ACC112 (cell line): ENCODE measurements at regions not wholly inside any gene's neighbourhood (a gene's known extent, or its start where the extent isn't known, plus 50 kb on each side); places are given as distances from the start of the nearest gene placed in this dataset.
"Not testable (repeated sequence)": the region's sequence is repeated elsewhere in the genome, so short reads cannot be mapped to it uniquely, and the experiment has no call there.

Source experiments
- H2AFZ ChIP-seq: fragments of 200-600 bp; sonication (generic); one replicate; pipeline ENCODE4 v1.6.0; 2017; ENCODE audit warnings: antibody characterized with exemption, low read length; ENCODE audit not compliant: unreplicated experiment
- H3K27ac ChIP-seq: fragments of 200-600 bp; sonication (generic); 2 replicates; pipeline ENCODE4 v1.5.1; 2014; ENCODE audit warnings: low read depth, mild to moderate bottlenecking, antibody characterized with exemption, low read length, moderate library complexity
- H3K27me3 ChIP-seq: fragments of 200-600 bp; sonication (generic); 2 replicates; pipeline ENCODE4 v1.6.1; 2014; ENCODE audit warnings: mild to moderate bottlenecking, antibody characterized with exemption, low read length, moderate library complexity, mixed read lengths; ENCODE audit not compliant: insufficient read depth
- H3K36me3 ChIP-seq: fragments of 200-600 bp; sonication (generic); 2 replicates; pipeline ENCODE4 v1.6.1; 2016; ENCODE audit warnings: mild to moderate bottlenecking, antibody characterized with exemption, low read length, moderate library complexity, mixed read lengths; ENCODE audit not compliant: insufficient read depth
- H3K4me1 ChIP-seq: fragments of 200-600 bp; sonication (generic); one replicate; pipeline ENCODE4 v1.6.1; 2016; ENCODE audit warnings: low read length, mixed read lengths; ENCODE audit not compliant: insufficient read depth, unreplicated experiment, control insufficient read depth
- H3K4me3 ChIP-seq: fragments of 200-600 bp; sonication (generic); 2 replicates; pipeline ENCODE4 v1.5.1; 2014; ENCODE audit warnings: mild to moderate bottlenecking, low read depth, low read length
- H3K79me2 ChIP-seq: fragments of 200-600 bp; sonication (generic); one replicate; pipeline ENCODE4 v1.6.0; 2016; ENCODE audit warnings: low read length; ENCODE audit not compliant: control insufficient read depth, unreplicated experiment, insufficient read depth

DNA sequence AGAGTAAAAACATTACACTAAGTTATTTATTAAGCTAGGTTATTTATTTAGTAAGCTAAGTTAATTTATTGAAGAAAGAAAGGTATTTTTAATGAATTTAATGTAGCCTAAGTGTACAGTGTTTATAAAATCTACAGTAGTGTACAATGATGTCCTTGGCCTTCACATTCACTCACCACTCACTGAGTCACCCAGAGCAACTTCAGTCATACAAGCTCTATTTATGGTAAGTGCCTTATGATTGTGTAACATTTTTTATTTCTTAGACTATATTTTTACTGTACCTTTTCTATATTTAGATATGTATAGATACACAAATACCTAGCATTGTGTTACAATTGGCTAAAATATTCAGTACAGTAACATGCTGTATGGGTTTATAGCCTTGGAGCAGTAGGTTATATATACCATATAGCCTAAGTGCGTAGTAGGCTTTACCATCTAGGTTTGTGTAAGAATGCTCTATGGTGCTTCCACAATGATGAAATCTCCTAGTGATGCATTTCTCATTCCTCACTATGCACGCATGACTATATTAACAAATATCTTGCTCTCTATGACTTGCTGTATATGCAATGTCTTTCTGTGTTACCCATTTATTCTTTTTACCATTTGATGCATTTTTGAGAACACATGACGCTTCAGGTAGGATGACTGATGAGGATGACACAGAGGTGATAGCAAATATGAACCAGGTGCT, 309.6 kb upstream of the ATXN7L3B start:
- Histone ChIP-seq H3K79me2 (no peaks in the 10 kb centered on the region), H2AFZ (no peak overlapping the region), H3K36me3 (no peaks in the 10 kb centered on the region), H3K27ac (no peak overlapping the region), H3K4me3 (no peak overlapping the region), H3K27me3 (no peaks in the 10 kb centered on the region), H3K4me1 (no peaks in the 10 kb centered on the region)

DNA sequence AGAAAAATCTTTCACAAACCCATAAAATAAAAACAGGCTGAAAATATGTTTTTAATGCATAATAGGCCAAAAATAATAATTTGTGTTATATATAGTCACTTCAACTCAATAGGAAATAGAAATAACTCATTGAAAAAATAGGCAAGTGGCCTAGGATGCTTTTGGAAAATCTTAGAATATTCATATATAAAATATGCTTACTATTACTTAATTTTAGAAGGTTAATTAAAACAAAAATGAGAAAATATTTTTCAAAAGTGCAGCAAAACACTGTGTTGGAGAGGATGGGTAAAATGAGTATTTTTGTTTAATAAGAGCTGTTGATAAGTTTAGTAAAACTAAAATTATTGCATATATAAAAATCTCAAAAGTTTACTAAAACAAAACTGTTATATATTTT, 308.0 kb upstream of the ATXN7L3B start:
- Histone ChIP-seq H3K79me2 (no peaks in the 10 kb centered on the region), H3K36me3 (no peaks in the 10 kb centered on the region), H2AFZ (no peak overlapping the region), H3K27ac (no peak overlapping the region), H3K4me1 (no peaks in the 10 kb centered on the region), H3K4me3 (no peak overlapping the region), H3K27me3 (no peaks in the 10 kb centered on the region)

DNA sequence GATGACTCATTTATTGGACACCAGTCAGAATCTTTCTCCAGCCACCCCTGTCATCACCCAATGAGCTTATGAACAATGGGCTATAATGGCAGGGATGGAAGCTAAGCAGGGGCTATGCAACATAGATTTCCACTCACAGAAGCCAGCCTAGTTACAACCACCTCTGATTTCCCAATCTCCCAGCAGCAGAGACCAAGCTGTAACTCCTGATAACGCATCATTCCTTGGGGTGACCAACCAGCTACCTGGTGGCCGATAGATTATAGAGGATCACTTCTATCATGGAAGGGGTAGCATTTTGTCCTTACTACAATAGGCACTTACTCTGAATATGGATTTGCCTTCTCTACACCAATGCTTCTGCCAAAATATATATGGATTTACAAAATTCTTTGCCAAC, 302.3 kb upstream of the ATXN7L3B start:
- Histone ChIP-seq H3K4me1 (no peaks in the 10 kb centered on the region), H3K4me3 (no peak overlapping the region), H3K27ac (no peak overlapping the region), H3K36me3 (no peaks in the 10 kb centered on the region), H2AFZ (no peak overlapping the region), H3K79me2 (no peaks in the 10 kb centered on the region), H3K27me3 (no peaks in the 10 kb centered on the region)

DNA sequence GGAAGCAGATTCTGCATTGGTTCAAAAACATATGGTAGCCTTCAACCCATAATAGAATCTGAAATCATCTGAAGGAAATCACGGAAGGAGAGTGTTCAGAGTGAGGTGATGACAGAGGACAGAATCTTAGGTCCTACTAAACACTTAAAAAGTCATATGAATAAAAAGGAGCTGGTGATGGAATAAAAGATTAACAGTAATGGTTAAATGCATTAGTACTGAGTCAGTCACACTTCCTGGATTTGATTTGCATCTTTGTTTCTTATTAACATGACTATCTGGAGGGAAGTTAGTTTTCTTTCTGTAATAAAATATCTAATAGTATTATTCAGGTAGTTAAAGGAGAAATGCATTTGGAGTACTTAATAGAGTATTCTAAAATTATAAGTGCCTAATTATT, 296.3 kb upstream of the ATXN7L3B start:
- Histone ChIP-seq H2AFZ (no peak overlapping the region), H3K27ac (no peak overlapping the region), H3K27me3 (no peaks in the 10 kb centered on the region), H3K4me1 (no peaks in the 10 kb centered on the region), H3K4me3 (no peak overlapping the region), H3K36me3 (no peaks in the 10 kb centered on the region), H3K79me2 (no peaks in the 10 kb centered on the region)

DNA sequence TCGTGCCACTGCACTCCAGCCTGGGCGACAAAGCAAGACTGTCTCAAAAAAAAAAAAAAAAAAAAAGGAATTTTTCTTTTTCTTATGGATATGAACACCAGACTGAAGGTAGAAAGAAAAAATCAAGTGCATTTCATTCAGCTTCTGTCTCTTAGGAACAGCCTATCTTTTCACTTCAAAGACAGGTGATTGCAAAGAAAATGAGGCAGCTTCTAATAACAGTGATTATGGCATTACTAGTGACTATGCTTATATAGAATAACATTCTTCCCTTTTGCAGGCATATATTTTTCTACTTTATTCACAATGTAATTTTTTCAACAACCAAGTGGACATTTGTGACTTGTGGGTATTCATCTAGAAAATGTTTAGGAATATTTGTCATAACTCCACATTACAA, 295.5 kb upstream of the ATXN7L3B start:
- H3K27me3 ChIP-seq = no peaks in the 10 kb centered on the region
- no peaks in the 10 kb centered on the region for H3K36me3 ChIP-seq
- no peaks in the 10 kb centered on the region for H3K4me1 ChIP-seq
- H2AFZ ChIP-seq = no peak overlapping the region
- H3K4me3 ChIP-seq = no peak overlapping the region
- H3K79me2 ChIP-seq = no peaks in the 10 kb centered on the region
- H3K27ac ChIP-seq = no peak overlapping the region

DNA sequence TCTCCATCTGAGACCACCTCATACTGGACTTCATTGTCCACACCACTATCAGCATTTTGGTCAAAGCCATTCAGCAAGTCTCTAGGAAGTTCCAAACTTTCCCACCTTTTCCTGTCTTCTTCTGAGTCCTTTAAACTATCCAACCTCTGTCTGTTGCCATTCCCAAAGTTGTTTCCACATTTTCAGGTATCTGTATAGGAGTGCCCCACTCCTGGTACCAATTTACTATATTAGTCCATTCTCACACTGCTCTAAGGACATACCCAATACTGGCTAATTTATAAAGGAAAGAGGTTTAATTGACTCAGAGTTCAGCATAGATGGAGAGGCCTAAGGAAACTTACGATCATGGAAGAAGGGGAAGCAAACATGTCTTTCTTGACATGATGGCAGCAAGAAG, 292.2 kb upstream of the ATXN7L3B start:
- H2AFZ ChIP-seq = no peak overlapping the region

DNA sequence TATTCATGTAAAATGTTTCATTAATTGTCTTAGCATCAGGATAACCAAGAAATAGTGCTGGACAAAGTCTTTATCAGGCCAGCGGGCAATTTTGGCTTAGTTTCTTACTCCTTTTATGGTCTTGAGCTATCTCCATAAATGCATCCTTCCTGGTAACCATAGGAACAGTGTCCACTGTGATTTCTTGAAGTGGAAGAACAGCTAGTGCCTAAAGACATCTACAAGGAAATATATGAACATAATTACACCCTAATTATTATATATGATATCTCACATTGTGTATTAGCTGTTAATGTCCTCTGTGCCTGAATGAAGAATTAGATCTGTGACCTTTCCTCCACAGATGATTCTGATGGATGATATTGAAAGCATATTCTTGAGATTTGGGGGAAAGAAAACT, 286.7 kb upstream of the ATXN7L3B start:
- Histone ChIP-seq H3K27ac (no peak overlapping the region), H3K36me3 (no peaks in the 10 kb centered on the region), H3K4me3 (no peak overlapping the region), H2AFZ (no peak overlapping the region), H3K4me1 (no peaks in the 10 kb centered on the region), H3K79me2 (no peaks in the 10 kb centered on the region), H3K27me3 (no peaks in the 10 kb centered on the region)

More for the DNA sequence above, 292.2 kb upstream of the ATXN7L3B start:
- Histone ChIP-seq H3K4me3 (no peak overlapping the region), H3K27me3 (no peaks in the 10 kb centered on the region), H3K79me2 (no peaks in the 10 kb centered on the region), H3K27ac (no peak overlapping the region), H3K36me3 (no peaks in the 10 kb centered on the region), H3K4me1 (no peaks in the 10 kb centered on the region)

DNA sequence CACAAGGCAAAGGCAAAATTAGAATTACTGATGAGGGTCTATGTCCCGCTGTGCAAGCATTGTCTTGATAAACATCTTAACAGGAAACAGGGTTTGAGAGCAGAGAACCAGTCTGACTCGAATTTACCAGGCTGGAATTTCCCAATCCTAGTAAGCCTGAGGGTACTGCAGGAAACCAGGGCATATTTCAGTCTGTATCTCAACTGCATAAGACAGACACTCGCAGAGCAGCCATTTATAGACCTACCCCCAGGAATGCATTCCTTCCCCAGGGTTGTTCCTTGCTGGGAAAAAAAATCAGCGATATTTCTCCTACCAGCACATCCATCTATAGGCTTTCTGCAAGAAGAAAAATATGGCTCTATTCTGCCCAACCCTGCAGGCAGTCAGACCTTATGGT, 283.8 kb upstream of the ATXN7L3B start:
- not testable (repeated sequence) for H3K4me1 ChIP-seq, H3K36me3 ChIP-seq, H3K27ac ChIP-seq, H2AFZ ChIP-seq, H3K79me2 ChIP-seq, H3K4me3 ChIP-seq, H3K27me3 ChIP-seq

DNA sequence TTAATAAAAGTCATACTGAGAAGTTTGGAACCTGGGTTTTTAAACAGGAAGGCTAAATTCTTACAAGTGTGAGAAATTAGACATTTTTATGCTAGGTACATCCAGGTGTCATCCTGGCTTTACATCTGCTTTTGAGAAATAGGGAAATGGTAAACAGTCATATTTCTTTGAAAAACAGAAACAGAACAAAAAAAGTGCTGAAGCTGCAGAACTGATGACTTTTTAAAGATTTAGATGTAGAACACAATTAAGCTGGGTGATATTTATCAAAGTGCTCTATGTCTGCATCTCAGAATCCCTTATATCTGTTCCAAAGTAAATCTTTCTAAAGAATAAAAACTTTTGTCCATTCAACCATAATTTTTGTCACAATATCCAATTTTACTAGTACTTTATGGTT, 282.9 kb upstream of the ATXN7L3B start:
- Histone ChIP-seq H3K27me3 (peaks cover 7% of the 10 kb centered on the region; the same call in 1 of the 2 replicates), H2AFZ (no peak overlapping the region), H3K4me3 (no peak overlapping the region), H3K79me2 (no peaks in the 10 kb centered on the region), H3K4me1 (no peaks in the 10 kb centered on the region), H3K36me3 (no peaks in the 10 kb centered on the region), H3K27ac (no peak overlapping the region)

DNA sequence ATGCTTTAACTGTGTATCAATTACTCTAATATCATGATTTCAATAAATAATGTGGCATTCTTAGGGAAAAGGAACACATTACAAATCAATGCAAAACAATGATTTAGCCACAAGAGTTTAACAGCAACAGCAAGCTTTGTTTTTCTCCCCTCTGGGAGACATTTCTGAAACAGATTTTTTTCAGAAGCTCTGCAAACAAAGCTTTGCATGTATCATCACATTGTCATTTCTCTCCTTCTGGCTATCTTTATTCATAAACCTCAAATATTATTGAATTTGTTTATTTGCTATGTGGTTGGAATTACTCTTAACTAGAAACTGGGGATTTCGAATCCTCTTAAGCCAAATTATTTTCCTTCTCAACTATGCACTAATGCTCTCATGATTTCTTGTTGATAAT, 278.4 kb upstream of the ATXN7L3B start:
- no peaks in the 10 kb centered on the region for H3K36me3 ChIP-seq
- H3K4me1 ChIP-seq = no peaks in the 10 kb centered on the region
- H3K27ac ChIP-seq = no peak overlapping the region

DNA sequence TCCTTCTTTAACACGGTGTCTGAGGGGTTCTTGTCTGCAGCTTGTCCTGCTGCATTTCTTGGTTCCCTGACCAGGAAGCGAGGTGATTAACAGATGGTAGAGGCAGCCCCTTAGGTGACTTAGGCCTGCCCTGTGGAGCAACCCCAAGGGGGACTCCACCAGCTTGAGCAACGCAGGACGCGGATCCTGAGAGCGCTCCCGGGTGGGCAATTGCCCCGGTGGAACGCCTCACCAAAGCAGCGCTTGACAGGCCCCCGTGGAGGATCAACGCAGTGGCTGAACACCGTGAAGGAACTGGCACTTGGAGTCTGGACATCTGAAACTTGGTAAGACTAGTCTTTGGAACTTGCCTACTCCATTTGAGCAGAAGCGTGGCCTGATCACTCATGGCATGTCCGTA, 272.9 kb upstream of the ATXN7L3B start:
- H3K4me3 ChIP-seq = no peak overlapping the region
- no peak overlapping the region for H3K27ac ChIP-seq
- H3K4me1 ChIP-seq = no peaks in the 10 kb centered on the region
- no peak overlapping the region for H2AFZ ChIP-seq
- no peaks in the 10 kb centered on the region for H3K36me3 ChIP-seq
- no peaks in the 10 kb centered on the region for H3K79me2 ChIP-seq
- H3K27me3 ChIP-seq = no peaks in the 10 kb centered on the region

More for the DNA sequence above, 278.4 kb upstream of the ATXN7L3B start:
- Histone ChIP-seq H3K79me2 (no peaks in the 10 kb centered on the region), H2AFZ (no peak overlapping the region), H3K4me3 (no peak overlapping the region), H3K27me3 (peaks cover 7% of the 10 kb centered on the region; the same call in 1 of the 2 replicates)
